Osteocyte (in vitro differentiated cells): ENCODE measurements at regions not wholly inside any gene's neighbourhood (a gene's known extent, or its start where the extent isn't known, plus 50 kb on each side); places are given as distances from the start of the nearest gene placed in this dataset.
"Not testable (repeated sequence)": the region's sequence is repeated elsewhere in the genome, so short reads cannot be mapped to it uniquely, and the experiment has no call there.

Source experiments
- DNase-seq: peaks from one replicate; pipeline ENCODE4 v3.0.0; 2021; ENCODE audit warnings: mixed read lengths; ENCODE audit not compliant: unreplicated experiment; ENCODE audit errors: extremely low spot score
- H3K27ac Mint-ChIP-seq: one replicate; pipeline ENCODE4 v1.8.0; 2021; ENCODE audit warnings: mild to moderate bottlenecking, mixed read lengths; ENCODE audit not compliant: unreplicated experiment
- H3K27me3 Mint-ChIP-seq: one replicate; pipeline ENCODE4 v1.8.0; 2021; ENCODE audit warnings: mixed read lengths; ENCODE audit not compliant: unreplicated experiment
- H3K36me3 Mint-ChIP-seq: one replicate; pipeline ENCODE4 v1.8.0; 2021; ENCODE audit warnings: mixed read lengths; ENCODE audit not compliant: unreplicated experiment
- H3K4me1 Mint-ChIP-seq: one replicate; pipeline ENCODE4 v1.8.0; 2021; ENCODE audit warnings: mixed read lengths; ENCODE audit not compliant: unreplicated experiment
- H3K4me3 Mint-ChIP-seq: one replicate; pipeline ENCODE4 v1.8.0; 2021; ENCODE audit warnings: mild to moderate bottlenecking, moderate library complexity, mixed read lengths; ENCODE audit not compliant: unreplicated experiment
- H3K9me3 Mint-ChIP-seq: one replicate; pipeline ENCODE4 v1.8.0; 2021; ENCODE audit warnings: mixed read lengths; ENCODE audit not compliant: unreplicated experiment
- TF ChIP-seq, protein P1 (sequence below): fragments of 200-600 bp; sonication (generic); IDR thresholded peaks from 2 replicates; pipeline ENCODE4 v1.5.0; 2021; ENCODE audit warnings: antibody characterized with exemption, mild to moderate bottlenecking, moderate library complexity

DNA sequence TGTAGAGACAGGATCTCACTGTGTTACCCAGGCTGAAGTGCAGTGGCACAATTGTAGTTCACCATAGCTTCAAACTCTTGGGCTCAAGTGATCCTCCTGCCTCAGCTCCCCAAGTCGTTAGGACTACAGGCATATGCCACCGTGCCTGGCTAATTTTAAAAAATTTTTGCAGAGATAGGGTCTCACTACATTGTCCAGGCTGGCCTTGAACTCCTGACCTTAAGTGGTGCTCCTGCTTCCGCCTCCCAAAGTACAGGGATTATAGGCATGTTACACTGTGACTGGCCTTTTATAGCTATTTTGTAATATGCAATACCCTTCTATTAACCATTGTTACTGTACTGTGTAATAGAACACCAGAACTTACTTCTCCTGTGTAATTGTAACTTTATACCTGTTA, 139.3 kb upstream of the ZNF267 start:
- H3K27me3 Mint-ChIP-seq = no peaks in the 10 kb centered on the region
- peaks cover 55% of the 10 kb centered on the region for H3K9me3 Mint-ChIP-seq
- no peak overlapping the region for H3K4me3 Mint-ChIP-seq

DNA sequence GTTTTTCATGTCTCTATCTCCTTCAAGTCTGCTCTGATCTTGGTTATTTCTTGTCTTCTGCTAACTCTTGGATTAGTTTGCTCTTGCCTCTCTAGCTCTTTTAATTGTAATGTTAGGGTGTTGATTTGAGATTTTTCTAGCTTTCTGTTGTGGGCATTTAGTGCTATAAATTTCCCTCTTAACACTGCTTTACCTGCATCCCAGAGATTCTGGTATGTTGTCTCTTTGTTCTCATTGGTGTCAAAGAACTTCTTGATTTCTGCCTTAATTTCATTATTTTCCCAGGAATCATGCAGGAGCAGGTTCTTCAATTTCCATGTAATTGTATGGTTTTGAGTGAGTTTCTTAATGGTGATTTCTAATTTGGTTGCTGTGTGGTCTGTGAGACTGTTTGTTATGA, 128.5 kb upstream of the ZNF267 start:
- H3K9me3 Mint-ChIP-seq = peaks cover 57% of the 10 kb centered on the region
- H3K4me1 Mint-ChIP-seq, H3K27me3 Mint-ChIP-seq, H3K27ac Mint-ChIP-seq, DNase-seq, H3K4me3 Mint-ChIP-seq: not testable (repeated sequence)
- H3K36me3 Mint-ChIP-seq = peaks cover 83% of the 10 kb centered on the region

More for the DNA sequence above, 139.3 kb upstream of the ZNF267 start:
- no peak for DNase-seq
- TF ChIP-seq, protein P1, sequence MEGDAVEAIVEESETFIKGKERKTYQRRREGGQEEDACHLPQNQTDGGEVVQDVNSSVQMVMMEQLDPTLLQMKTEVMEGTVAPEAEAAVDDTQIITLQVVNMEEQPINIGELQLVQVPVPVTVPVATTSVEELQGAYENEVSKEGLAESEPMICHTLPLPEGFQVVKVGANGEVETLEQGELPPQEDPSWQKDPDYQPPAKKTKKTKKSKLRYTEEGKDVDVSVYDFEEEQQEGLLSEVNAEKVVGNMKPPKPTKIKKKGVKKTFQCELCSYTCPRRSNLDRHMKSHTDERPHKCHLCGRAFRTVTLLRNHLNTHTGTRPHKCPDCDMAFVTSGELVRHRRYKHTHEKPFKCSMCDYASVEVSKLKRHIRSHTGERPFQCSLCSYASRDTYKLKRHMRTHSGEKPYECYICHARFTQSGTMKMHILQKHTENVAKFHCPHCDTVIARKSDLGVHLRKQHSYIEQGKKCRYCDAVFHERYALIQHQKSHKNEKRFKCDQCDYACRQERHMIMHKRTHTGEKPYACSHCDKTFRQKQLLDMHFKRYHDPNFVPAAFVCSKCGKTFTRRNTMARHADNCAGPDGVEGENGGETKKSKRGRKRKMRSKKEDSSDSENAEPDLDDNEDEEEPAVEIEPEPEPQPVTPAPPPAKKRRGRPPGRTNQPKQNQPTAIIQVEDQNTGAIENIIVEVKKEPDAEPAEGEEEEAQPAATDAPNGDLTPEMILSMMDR = no peak
- Mint-ChIP-seq H3K4me1 (no peaks in the 10 kb centered on the region), H3K36me3 (peaks cover 82% of the 10 kb centered on the region), H3K27ac (no peak overlapping the region)

DNA sequence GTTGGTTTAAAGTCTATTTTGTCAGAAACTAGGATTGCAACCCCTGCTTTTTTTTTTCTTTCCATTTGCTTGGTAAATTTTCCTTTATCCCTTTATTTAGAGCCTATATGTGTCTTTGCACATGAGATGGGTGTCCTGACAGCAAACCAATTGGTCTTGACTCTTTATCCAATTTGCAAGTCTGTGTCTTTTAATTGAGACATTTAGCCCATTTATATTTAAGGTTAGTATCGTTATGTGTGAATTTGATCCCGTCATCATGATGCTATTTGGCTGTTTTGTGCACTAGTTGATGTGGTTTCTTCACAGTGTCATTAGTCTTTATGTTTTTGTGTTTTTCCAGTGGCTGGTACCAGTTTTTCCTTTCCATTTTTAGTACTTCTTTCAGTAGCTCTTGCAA, 127.7 kb upstream of the ZNF267 start:
- Mint-ChIP-seq H3K27ac (no peak overlapping the region), H3K36me3 (peaks cover 81% of the 10 kb centered on the region), H3K4me3 (no peak overlapping the region), H3K4me1 (no peaks in the 10 kb centered on the region), H3K27me3 (no peaks in the 10 kb centered on the region), H3K9me3 (peaks cover 56% of the 10 kb centered on the region)
- DNase-seq = no peak
- TF ChIP-seq, protein P1 = no peak

DNA sequence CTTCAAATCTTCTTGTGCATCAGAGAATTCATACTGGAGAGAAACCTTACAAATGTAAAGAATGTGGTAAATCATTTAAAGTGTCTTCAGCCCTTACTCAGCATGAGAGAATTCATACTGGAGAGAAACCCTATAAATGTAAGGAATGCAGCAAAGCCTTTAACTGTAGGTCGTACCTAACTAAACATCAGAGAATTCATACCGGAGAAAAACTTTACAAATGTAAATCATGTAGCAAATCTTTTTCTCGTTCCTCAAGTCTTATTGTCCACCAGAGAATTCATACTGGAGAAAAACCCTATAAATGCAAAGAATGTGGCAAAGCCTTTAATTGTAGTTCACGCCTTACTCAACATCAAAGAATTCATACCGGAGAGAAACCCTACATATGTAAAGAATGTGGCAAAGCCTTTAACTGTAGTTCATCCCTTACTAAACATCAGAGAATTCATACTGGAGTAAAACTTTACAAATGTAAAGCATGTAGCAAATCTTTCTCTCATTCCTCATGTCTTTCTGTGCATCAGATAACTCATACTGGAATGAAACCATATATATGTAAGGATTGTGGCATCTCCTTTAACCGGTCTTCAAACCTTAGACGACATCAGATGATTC, 118.5 kb upstream of the ZNF267 start:
- no peak overlapping the region for H3K27ac Mint-ChIP-seq
- no peaks in the 10 kb centered on the region for H3K27me3 Mint-ChIP-seq
- H3K4me1 Mint-ChIP-seq = no peaks in the 10 kb centered on the region
- peaks cover 85% of the 10 kb centered on the region for H3K36me3 Mint-ChIP-seq
- H3K9me3 Mint-ChIP-seq = peaks cover 70% of the 10 kb centered on the region
- TF ChIP-seq, protein P1 = no peak
- no peak overlapping the region for H3K4me3 Mint-ChIP-seq
- no peak for DNase-seq

DNA sequence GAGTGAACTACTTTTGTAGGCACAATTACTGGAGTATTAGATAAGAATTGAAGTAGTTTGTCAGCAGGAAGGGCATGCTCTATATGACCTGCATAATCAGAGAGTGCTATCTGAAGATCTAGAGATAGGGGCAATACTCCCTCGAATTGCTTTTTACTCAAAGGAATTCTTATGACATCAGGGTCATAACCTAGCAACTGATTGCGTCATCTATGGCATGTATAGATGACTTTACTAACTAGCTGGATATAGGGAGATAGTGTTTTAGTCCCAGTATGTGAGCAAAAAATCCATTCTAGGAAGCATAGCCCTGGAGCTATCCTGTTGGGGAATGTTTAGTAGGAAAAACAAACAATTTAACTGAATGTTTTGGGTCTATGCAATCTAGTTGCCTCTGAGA, 109.5 kb upstream of the ZNF267 start:
- no peaks in the 10 kb centered on the region for H3K27me3 Mint-ChIP-seq
- H3K36me3 Mint-ChIP-seq = peaks cover 28% of the 10 kb centered on the region
- TF ChIP-seq, protein P1 = no peak
- no peak for DNase-seq
- H3K27ac Mint-ChIP-seq = no peak overlapping the region
- peaks cover 36% of the 10 kb centered on the region for H3K9me3 Mint-ChIP-seq
- H3K4me1 Mint-ChIP-seq = no peaks in the 10 kb centered on the region
- no peak overlapping the region for H3K4me3 Mint-ChIP-seq

DNA sequence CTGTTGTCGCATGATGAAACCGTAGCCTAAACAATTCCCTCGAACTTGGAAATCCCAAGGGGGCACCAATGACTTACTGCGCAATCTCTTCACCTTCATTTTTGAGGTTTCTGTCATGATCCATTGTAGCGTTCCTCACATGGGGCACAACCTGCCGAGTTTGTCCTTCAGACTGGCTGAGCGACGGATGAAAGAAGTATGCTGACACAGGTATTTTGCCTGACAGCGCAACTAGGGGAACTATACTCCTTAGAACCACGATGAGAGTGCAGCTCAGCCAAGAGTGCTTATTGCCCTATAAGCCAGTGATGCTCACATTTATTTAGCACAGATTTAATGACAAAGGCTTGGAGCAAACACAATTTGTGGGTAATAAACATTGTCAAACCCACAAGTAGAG, 106.3 kb upstream of the ZNF267 start:
- TF ChIP-seq, protein P1 = no peak
- peaks cover 14% of the 10 kb centered on the region for H3K36me3 Mint-ChIP-seq

More for the DNA sequence above, 106.3 kb upstream of the ZNF267 start:
- DNase-seq = no peak
- Mint-ChIP-seq H3K4me3 (no peak overlapping the region), H3K9me3 (peaks cover 43% of the 10 kb centered on the region), H3K27ac (no peak overlapping the region), H3K27me3 (no peaks in the 10 kb centered on the region), H3K4me1 (no peaks in the 10 kb centered on the region)
